ENCODE measurements at regions not wholly inside any gene's neighbourhood (a gene's known extent, or its start where the extent isn't known, plus 50 kb on each side); places are given as distances from the start of the nearest gene placed in this dataset.
A peak's percentile ranks its signal among the peaks of the same experiment; 100 is the strongest.
"Not testable (repeated sequence)": the region's sequence is repeated elsewhere in the genome, so short reads cannot be mapped to it uniquely, and the experiment has no call there.

GRCh38 chr7:55733241-55734140, 129.1 kb downstream of the SEPTIN14 start:
- WGBS (ENCODE audit: insufficient coverage): 76% methylated on average over 7 of the region's 8 CpGs
- H3K4me3 ChIP-seq (ENCODE audit: low read length): no peak overlapping the region
- intact Hi-C loops (cut with micrococcal nuclease): no loop called here
- ATAC-seq (no peak), DNase-seq (no peak)
- Mint-ChIP-seq H3K36me3 (no peaks in the 10 kb centered on the region), H3K4me1 (no peaks in the 10 kb centered on the region), H3K4me3 (no peak overlapping the region), H3K9me3 (no peaks in the 10 kb centered on the region), H3K27me3 (ENCODE audit: low read depth in 2 of 2) (no peaks in the 10 kb centered on the region), H3K27ac (no peak overlapping the region)
- no peaks in the 10 kb centered on the region for H3K27me3 ChIP-seq (ENCODE audit: control insufficient read depth, insufficient read depth, low read length)
- no peaks in the 10 kb centered on the region for H3K9me3 ChIP-seq (ENCODE audit: control insufficient read depth, insufficient read depth, low read length)
- no peaks in the 10 kb centered on the region for H3K4me1 ChIP-seq (ENCODE audit: control insufficient read depth, insufficient read depth, low read length)
- no peak for TF ChIP-seq CTCF (IDR thresholded peaks at IDR 0.05)
- H3K27ac ChIP-seq (ENCODE audit: low read length): no peak overlapping the region
- no peaks in the 10 kb centered on the region for H3K36me3 ChIP-seq (ENCODE audit: control insufficient read depth, insufficient read depth, low read length)

GRCh38 chr7:55731931-55732330, 130.6 kb downstream of the SEPTIN14 start:
- Mint-ChIP-seq H3K27me3 (ENCODE audit: low read depth in 2 of 2) (no peaks in the 10 kb centered on the region), H3K4me1 (no peaks in the 10 kb centered on the region), H3K27ac (no peak overlapping the region), H3K4me3 (no peak overlapping the region), H3K36me3 (no peaks in the 10 kb centered on the region), H3K9me3 (no peaks in the 10 kb centered on the region)
- intact Hi-C loops (cut with micrococcal nuclease): no loop called here
- DNase-seq: no peak
- no peak overlapping the region for H3K27ac ChIP-seq (ENCODE audit: low read length)
- no peaks in the 10 kb centered on the region for H3K27me3 ChIP-seq (ENCODE audit: control insufficient read depth, insufficient read depth, low read length)
- WGBS (ENCODE audit: insufficient coverage): 93% methylated on average over 16 of the region's 16 CpGs
- H3K4me1 ChIP-seq (ENCODE audit: control insufficient read depth, insufficient read depth, low read length): no peaks in the 10 kb centered on the region
- ATAC-seq: no peak
- H3K4me3 ChIP-seq (ENCODE audit: low read length): no peak overlapping the region
- TF ChIP-seq CTCF (IDR thresholded peaks at IDR 0.05): no peak
- no peaks in the 10 kb centered on the region for H3K9me3 ChIP-seq (ENCODE audit: control insufficient read depth, insufficient read depth, low read length)
- H3K36me3 ChIP-seq (ENCODE audit: control insufficient read depth, insufficient read depth, low read length): no peaks in the 10 kb centered on the region

- Histone ChIP-seq H3K9me3 (ENCODE audit: control insufficient read depth, insufficient read depth, low read length) (no peaks in the 10 kb centered on the region), H3K4me1 (ENCODE audit: control insufficient read depth, insufficient read depth, low read length) (no peaks in the 10 kb centered on the region), H3K27me3 (ENCODE audit: control insufficient read depth, insufficient read depth, low read length) (no peaks in the 10 kb centered on the region), H3K27ac (ENCODE audit: low read length) (no peak overlapping the region), H3K4me3 (ENCODE audit: low read length) (no peak overlapping the region), H3K36me3 (ENCODE audit: control insufficient read depth, insufficient read depth, low read length) (no peaks in the 10 kb centered on the region)
- H3K4me3 Mint-ChIP-seq: no peak overlapping the region
- no peaks in the 10 kb centered on the region for H3K36me3 Mint-ChIP-seq
- H3K4me1 Mint-ChIP-seq: no peaks in the 10 kb centered on the region
- 73% methylated on average over 2 of the region's 2 CpGs for WGBS (ENCODE audit: insufficient coverage)
- ATAC-seq (no peak), DNase-seq (no peak)
- intact Hi-C loops (cut with micrococcal nuclease): no loop called here
- TF ChIP-seq CTCF (IDR thresholded peaks at IDR 0.05): no peak
- no peak overlapping the region for H3K27ac Mint-ChIP-seq
- no peaks in the 10 kb centered on the region for H3K9me3 Mint-ChIP-seq
- H3K27me3 Mint-ChIP-seq (ENCODE audit: low read depth in 2 of 2): no peaks in the 10 kb centered on the region
These were observed 132.4 kb downstream of the SEPTIN14 start for GRCh38 chr7:55730197-55730596.

- H3K4me3 Mint-ChIP-seq: no peak overlapping the region
- Histone ChIP-seq H3K27me3 (ENCODE audit: control insufficient read depth, insufficient read depth, low read length) (no peaks in the 10 kb centered on the region), H3K9me3 (ENCODE audit: control insufficient read depth, insufficient read depth, low read length) (no peaks in the 10 kb centered on the region), H3K4me1 (ENCODE audit: control insufficient read depth, insufficient read depth, low read length) (no peaks in the 10 kb centered on the region), H3K36me3 (ENCODE audit: control insufficient read depth, insufficient read depth, low read length) (no peaks in the 10 kb centered on the region), H3K27ac (ENCODE audit: low read length) (no peak overlapping the region), H3K4me3 (ENCODE audit: low read length) (no peak overlapping the region)
- H3K27ac Mint-ChIP-seq: no peak overlapping the region
- DNase-seq: no peak
- H3K9me3 Mint-ChIP-seq: no peaks in the 10 kb centered on the region
- no peaks in the 10 kb centered on the region for H3K36me3 Mint-ChIP-seq
- H3K4me1 Mint-ChIP-seq: no peaks in the 10 kb centered on the region
- H3K27me3 Mint-ChIP-seq (ENCODE audit: low read depth in 2 of 2): no peaks in the 10 kb centered on the region
- no peak for ATAC-seq
- no peak for TF ChIP-seq CTCF (IDR thresholded peaks at IDR 0.05)
- intact Hi-C loops (cut with micrococcal nuclease): no loop called here
- 40% methylated on average over 7 of the region's 7 CpGs for WGBS (ENCODE audit: insufficient coverage)
These were observed 139.0 kb downstream of the SEPTIN14 start for GRCh38 chr7:55723621-55723941.

GRCh38 chr7:55722874-55723620, 139.5 kb downstream of the SEPTIN14 start:
- H3K27me3 Mint-ChIP-seq (ENCODE audit: low read depth in 2 of 2); DNase-seq; H3K4me1 Mint-ChIP-seq; H3K9me3 Mint-ChIP-seq; H3K36me3 Mint-ChIP-seq; H3K27ac Mint-ChIP-seq; H3K9me3 ChIP-seq (ENCODE audit: control insufficient read depth, insufficient read depth, low read length); H3K27ac ChIP-seq (ENCODE audit: low read length); H3K4me3 ChIP-seq (ENCODE audit: low read length); H3K36me3 ChIP-seq (ENCODE audit: control insufficient read depth, insufficient read depth, low read length); H3K4me1 ChIP-seq (ENCODE audit: control insufficient read depth, insufficient read depth, low read length); H3K27me3 ChIP-seq (ENCODE audit: control insufficient read depth, insufficient read depth, low read length); intact Hi-C loops (cut with micrococcal nuclease); H3K4me3 Mint-ChIP-seq: not testable (repeated sequence)
- ATAC-seq: peak; percentile 69 to 92 (median 88)
- WGBS (ENCODE audit: insufficient coverage): no CpG with 5 or more reads among the region's 7 CpGs
